ENCODE measurements at regions not wholly inside any gene's neighbourhood (a gene's known extent, or its start where the extent isn't known, plus 50 kb on each side); places are given as distances from the start of the nearest gene placed in this dataset.
A peak's percentile ranks its signal among the peaks of the same experiment; 100 is the strongest.

GRCh38 chr3:117348884-117349283, 639.3 kb downstream of the TUSC7 start (continued):
- TF ChIP-seq RREB1 (CRISPR knock-in tag; IDR thresholded peaks at IDR 0.05) (no peak), XRCC4 (IDR thresholded peaks at IDR 0.05; ENCODE audit: extremely low read depth, insufficient read depth, insufficient read length) (no peak), YY1 (IDR thresholded peaks at IDR 0.05; ENCODE audit: borderline replicate concordance in 1 of 3, control insufficient read depth in 1 of 3, extremely low read depth in 1 of 3, insufficient read depth in 3 of 3, insufficient read length in 1 of 3, insufficient replicate concordance in 2 of 3, low read depth in 1 of 3, low read length in 2 of 3) (no peak), PCBP2 (IDR thresholded peaks at IDR 0.05; ENCODE audit: low read depth, low read length, poor library complexity, severe bottlenecking) (no peak)

- H3K79me2 ChIP-seq (ENCODE audit: control insufficient read depth, insufficient read depth, low read length): no peaks in the 10 kb centered on the region
- H4K20me1 ChIP-seq (replicated peaks; ENCODE audit: control insufficient read depth, insufficient read depth, low read length): no peaks in the 10 kb centered on the region
- ChIA-PET CTCF (ENCODE audit: low intra/inter-chr PET ratio) (no interaction called here), POLR2A (no interaction called here)
- no peaks in the 10 kb centered on the region for H3K9me1 ChIP-seq (ENCODE audit: control insufficient read depth, insufficient read depth, low read length)
- no peaks in the 10 kb centered on the region for H3K9me3 ChIP-seq (replicated peaks; ENCODE audit: control insufficient read depth, insufficient read depth, low read depth, low read length)
- DNase-seq (ENCODE audit: extremely low read depth in 1 of 4, low spot score in 3 of 4) (no peak), ATAC-seq (no peak), FAIRE-seq (no peak)
- intact Hi-C loops (cut with micrococcal nuclease) (no loop called here), in situ Hi-C loops (cut with MboI) (no loop called here)
- H3K4me2 ChIP-seq (ENCODE audit: insufficient read depth, low read length): no peak overlapping the region
- no peak overlapping the region for H3K4me3 ChIP-seq
- TF ChIP-seq ZNF316 (IDR thresholded peaks at IDR 0.05) (peak; percentile 33; the same call in 1 of the 2 replicates), MLX (CRISPR knock-in tag; conservative IDR thresholded peaks at IDR 0.05) (no peak)
- H3K36me3 ChIP-seq (ENCODE audit: control insufficient read depth, insufficient read depth, low read length): no peaks in the 10 kb centered on the region
- H3K27me3 ChIP-seq (ENCODE audit: control insufficient read depth in 2 of 2, insufficient read depth in 2 of 2, low read length in 2 of 2): no peaks in the 10 kb centered on the region
- H3K4me1 ChIP-seq (replicated peaks in 1 of 2; ENCODE audit: control insufficient read depth in 2 of 2, insufficient read depth in 2 of 2, low read length in 2 of 2): no peaks in the 10 kb centered on the region
- H2AFZ ChIP-seq (ENCODE audit: low read depth, low read length): no peak overlapping the region
- WGBS (ENCODE audit: insufficient coverage, low coverage, missing lambda C conversion rate): 0% methylated on average over 1 of the region's 1 CpG
- H3K9ac ChIP-seq (ENCODE audit: insufficient read depth in 1 of 2, low read depth in 2 of 2, low read length in 2 of 2): no peak overlapping the region
- BruUV-seq (replicated peaks): no TSS peak
- H3K27ac ChIP-seq (ENCODE audit: extremely low read depth, low read depth, low read length): no peak overlapping the region
Measured at GRCh38 chr3:117349566-117349965, 640.0 kb downstream of the TUSC7 start.

Measured in K562 (cell line).